ENCODE measurements at regions not wholly inside any gene's neighbourhood (a gene's known extent, or its start where the extent isn't known, plus 50 kb on each side); places are given as distances from the start of the nearest gene placed in this dataset.
"Not testable (repeated sequence)": the region's sequence is repeated elsewhere in the genome, so short reads cannot be mapped to it uniquely, and the experiment has no call there.

DNA sequence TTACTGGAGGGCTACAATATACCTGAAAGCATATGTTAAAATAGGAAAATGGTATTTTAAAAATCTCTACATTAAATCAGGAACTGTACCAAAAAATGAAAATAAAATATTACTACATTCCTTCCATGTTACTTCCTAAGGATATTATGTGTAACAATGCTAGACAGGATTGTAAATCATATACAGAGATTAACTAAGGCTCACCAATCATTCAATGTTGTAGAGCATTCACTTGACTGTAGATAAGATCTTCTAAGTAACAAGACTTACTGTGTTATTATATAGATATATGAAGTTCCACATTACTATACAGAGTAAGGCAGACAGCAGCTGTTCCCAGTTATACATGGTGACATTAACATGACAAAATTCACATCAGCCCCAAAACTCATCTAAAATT is 1919.1 kb upstream of the CDH9 start:
- Histone ChIP-seq H3K27ac (no peak overlapping the region), H3K4me1 (no peaks in the 10 kb centered on the region), H3K36me3 (no peaks in the 10 kb centered on the region), H3K4me3 (no peak overlapping the region), H3K27me3 (no peaks in the 10 kb centered on the region), H3K9me3 (no peaks in the 10 kb centered on the region)
- TF ChIP-seq, protein P1, sequence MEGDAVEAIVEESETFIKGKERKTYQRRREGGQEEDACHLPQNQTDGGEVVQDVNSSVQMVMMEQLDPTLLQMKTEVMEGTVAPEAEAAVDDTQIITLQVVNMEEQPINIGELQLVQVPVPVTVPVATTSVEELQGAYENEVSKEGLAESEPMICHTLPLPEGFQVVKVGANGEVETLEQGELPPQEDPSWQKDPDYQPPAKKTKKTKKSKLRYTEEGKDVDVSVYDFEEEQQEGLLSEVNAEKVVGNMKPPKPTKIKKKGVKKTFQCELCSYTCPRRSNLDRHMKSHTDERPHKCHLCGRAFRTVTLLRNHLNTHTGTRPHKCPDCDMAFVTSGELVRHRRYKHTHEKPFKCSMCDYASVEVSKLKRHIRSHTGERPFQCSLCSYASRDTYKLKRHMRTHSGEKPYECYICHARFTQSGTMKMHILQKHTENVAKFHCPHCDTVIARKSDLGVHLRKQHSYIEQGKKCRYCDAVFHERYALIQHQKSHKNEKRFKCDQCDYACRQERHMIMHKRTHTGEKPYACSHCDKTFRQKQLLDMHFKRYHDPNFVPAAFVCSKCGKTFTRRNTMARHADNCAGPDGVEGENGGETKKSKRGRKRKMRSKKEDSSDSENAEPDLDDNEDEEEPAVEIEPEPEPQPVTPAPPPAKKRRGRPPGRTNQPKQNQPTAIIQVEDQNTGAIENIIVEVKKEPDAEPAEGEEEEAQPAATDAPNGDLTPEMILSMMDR (IDR thresholded peaks at IDR 0.05) = no peak
- no peak for TF ChIP-seq POLR2A (IDR thresholded peaks at IDR 0.05)
- TF ChIP-seq POLR2AphosphoS5 (IDR thresholded peaks at IDR 0.05) = no peak
- no peak for DNase-seq (ENCODE audit: low spot score in 2 of 2)
- intact Hi-C loops (cut with DNase I; ENCODE audit: low total_unique reads) = no loop called here

DNA sequence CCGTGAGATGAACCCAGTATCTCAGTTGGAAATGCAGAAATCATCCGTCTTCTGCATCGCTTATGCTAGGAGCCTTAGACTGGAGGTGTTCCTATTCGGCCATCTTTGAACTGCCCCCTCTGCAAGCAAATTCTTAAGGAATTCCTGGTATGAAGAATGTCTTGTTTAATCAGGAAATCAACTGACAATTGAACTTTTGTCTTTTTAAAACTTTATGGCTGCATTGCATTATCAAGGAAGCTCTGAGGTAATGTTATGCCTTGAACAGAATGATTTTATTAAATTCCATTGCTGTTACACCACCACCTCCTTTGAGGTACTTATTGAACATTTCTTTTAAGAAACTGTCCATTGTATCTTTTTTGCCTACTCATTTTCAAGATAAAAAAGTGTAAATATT is 1915.7 kb upstream of the CDH9 start:
- Histone ChIP-seq H3K4me1 (no peaks in the 10 kb centered on the region), H3K27me3 (no peaks in the 10 kb centered on the region), H3K36me3 (no peaks in the 10 kb centered on the region), H3K27ac (no peak overlapping the region), H3K4me3 (no peak overlapping the region), H3K9me3 (no peaks in the 10 kb centered on the region)
- intact Hi-C loops (cut with DNase I; ENCODE audit: low total_unique reads) = no loop called here
- no peak for TF ChIP-seq POLR2A (IDR thresholded peaks at IDR 0.05)
- no peak for TF ChIP-seq POLR2AphosphoS5 (IDR thresholded peaks at IDR 0.05)
- TF ChIP-seq, protein P1 (IDR thresholded peaks at IDR 0.05) = no peak
- DNase-seq (ENCODE audit: low spot score in 2 of 2) = no peak

DNA sequence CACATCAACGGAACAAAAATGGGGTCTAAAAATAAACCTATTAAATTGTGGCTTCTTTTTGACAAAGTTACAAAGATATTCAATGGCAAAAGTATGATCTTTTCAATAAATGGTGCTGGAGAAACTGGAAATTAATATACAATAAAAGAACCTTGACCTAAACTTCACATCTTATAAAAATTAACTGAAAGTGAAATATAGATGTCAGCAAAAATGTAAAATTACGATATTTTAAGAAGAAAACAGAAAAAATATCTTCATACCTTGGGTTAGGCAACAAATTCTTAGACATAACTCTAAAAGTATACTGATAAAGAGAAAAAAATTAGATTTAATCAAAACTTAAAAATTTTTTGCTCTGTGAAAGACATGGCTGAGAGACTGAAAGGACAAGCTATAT is 1909.5 kb upstream of the CDH9 start:
- Histone ChIP-seq H3K27ac (no peak overlapping the region), H3K4me1 (no peaks in the 10 kb centered on the region), H3K9me3 (no peaks in the 10 kb centered on the region), H3K27me3 (no peaks in the 10 kb centered on the region), H3K4me3 (no peak overlapping the region), H3K36me3 (no peaks in the 10 kb centered on the region)
- no peak for DNase-seq (ENCODE audit: low spot score in 2 of 2)
- TF ChIP-seq POLR2A (IDR thresholded peaks at IDR 0.05) = no peak
- TF ChIP-seq, protein P1 (IDR thresholded peaks at IDR 0.05) = no peak
- intact Hi-C loops (cut with DNase I; ENCODE audit: low total_unique reads) = no loop called here

DNA sequence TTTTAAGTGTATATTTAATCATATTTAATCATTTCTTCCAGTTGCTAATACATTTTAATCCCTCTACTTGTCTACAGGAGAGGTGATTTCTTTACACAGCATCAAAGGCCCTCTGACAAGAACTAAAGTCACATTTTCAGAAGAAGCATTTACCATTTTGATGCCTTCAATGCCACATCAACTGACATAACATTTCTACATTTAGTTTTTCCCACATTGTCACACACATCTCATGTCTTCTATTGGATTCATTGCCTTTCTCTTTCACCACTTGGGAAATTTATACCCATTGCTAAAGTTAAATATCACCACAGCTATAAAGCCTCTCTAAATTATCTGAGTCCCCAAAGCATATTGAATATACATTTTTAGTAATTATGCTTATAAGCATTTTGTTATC is 1907.5 kb upstream of the CDH9 start:
- Histone ChIP-seq H3K4me3 (no peak overlapping the region), H3K27me3 (no peaks in the 10 kb centered on the region), H3K27ac (no peak overlapping the region), H3K9me3 (no peaks in the 10 kb centered on the region), H3K4me1 (no peaks in the 10 kb centered on the region), H3K36me3 (no peaks in the 10 kb centered on the region)
- TF ChIP-seq, protein P1 (IDR thresholded peaks at IDR 0.05) = no peak
- no peak for TF ChIP-seq POLR2AphosphoS5 (IDR thresholded peaks at IDR 0.05)
- TF ChIP-seq POLR2A (IDR thresholded peaks at IDR 0.05) = no peak
- intact Hi-C loops (cut with DNase I; ENCODE audit: low total_unique reads) = no loop called here
- DNase-seq (ENCODE audit: low spot score in 2 of 2) = no peak

DNA sequence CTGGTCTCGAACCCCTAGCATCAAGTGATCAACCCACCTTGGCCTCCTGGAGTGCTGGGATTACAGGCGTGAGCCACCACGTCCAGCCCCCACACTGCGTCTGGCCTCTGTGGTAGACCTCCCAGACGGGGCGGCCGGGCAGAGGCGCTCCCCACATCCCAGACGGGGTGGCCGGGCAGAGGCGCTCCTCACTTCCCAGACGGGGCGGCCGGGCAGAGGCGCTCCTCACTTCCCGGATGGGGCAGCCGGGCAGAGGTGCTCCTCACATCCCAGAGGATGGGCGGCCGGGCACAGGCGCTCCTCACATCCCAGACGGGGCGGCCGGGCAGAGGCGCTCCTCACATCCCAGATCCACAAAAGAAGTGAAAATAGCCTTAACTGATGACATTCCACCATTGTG is 1891.0 kb upstream of the CDH9 start:
- DNase-seq (ENCODE audit: low spot score in 2 of 2); H3K9me3 ChIP-seq; intact Hi-C loops (cut with DNase I; ENCODE audit: low total_unique reads); H3K36me3 ChIP-seq; H3K4me3 ChIP-seq; H3K27me3 ChIP-seq; H3K4me1 ChIP-seq; H3K27ac ChIP-seq: not testable (repeated sequence)

DNA sequence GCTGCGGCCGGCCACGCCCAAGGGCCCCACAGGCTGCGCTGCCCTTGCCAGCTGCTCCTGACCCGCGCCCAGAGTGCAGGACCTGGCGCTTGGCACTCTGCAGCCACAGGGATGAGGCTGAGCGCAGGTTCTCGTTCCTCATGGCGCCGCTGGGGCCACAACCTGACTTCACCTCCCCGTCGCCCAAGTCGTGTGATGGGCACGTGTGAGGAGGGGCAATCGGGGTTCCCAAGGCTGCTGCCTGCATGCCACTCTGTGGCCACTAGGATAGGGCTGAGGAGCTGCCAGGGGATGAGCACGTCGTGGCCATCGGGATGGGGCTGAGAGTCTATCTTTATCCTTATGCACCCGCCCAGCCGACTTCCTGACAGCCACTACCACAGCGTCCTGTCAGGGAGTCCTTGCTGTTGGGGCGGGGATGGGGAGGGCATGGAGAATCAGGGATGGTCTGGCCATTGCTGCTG is 1890.0 kb upstream of the CDH9 start:
- H3K36me3 ChIP-seq; H3K4me1 ChIP-seq; DNase-seq (ENCODE audit: low spot score in 2 of 2); H3K27ac ChIP-seq; H3K27me3 ChIP-seq; H3K4me3 ChIP-seq; intact Hi-C loops (cut with DNase I; ENCODE audit: low total_unique reads); H3K9me3 ChIP-seq: not testable (repeated sequence)
